ENCODE measurements at regions not wholly inside any gene's neighbourhood (a gene's known extent, or its start where the extent isn't known, plus 50 kb on each side); places are given as distances from the start of the nearest gene placed in this dataset.

DNA sequence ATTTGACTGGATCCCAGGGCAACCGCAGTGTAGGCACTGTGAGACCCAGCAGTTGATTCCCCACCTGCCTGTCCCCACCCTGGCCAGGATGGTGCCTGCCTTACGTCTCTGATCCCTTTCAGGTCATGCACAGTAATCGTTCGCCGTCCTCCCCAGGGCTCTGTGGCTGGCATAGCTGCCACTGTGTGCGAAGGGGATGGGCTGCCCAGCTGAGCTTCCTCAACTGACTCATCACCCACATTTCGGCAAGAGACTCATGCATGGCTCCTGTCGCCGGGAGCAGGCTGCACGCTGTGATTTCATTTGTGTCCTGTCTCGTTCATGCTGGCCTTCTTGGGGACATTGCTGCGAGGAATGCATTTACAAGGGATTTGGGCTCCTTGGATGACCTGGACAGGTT is 252.4 kb downstream of the KLF6 start:
- CTCF ChIA-PET: no interaction called here
- Histone ChIP-seq H3K36me3 (ENCODE audit: insufficient read depth, low read length, poor library complexity, severe bottlenecking) (no peaks in the 10 kb centered on the region), H3K27ac (ENCODE audit: low read depth, low read length, poor library complexity, severe bottlenecking) (no peak overlapping the region), H3K4me1 (ENCODE audit: insufficient read depth, low read length, poor library complexity, severe bottlenecking) (no peaks in the 10 kb centered on the region), H3K27me3 (replicated peaks; ENCODE audit: insufficient read depth, low read depth, low read length, poor library complexity) (no peaks in the 10 kb centered on the region), H3K4me3 (ENCODE audit: low read depth, low read length, poor library complexity, severe bottlenecking) (no peak overlapping the region), H3K9me3 (ENCODE audit: low read depth, low read length, poor library complexity, severe bottlenecking) (no peaks in the 10 kb centered on the region)
- no peak for TF ChIP-seq EZH2 (IDR thresholded peaks at IDR 0.05; ENCODE audit: borderline replicate concordance, low read depth, low read length, poor library complexity, severe bottlenecking)
- TF ChIP-seq, protein P1, sequence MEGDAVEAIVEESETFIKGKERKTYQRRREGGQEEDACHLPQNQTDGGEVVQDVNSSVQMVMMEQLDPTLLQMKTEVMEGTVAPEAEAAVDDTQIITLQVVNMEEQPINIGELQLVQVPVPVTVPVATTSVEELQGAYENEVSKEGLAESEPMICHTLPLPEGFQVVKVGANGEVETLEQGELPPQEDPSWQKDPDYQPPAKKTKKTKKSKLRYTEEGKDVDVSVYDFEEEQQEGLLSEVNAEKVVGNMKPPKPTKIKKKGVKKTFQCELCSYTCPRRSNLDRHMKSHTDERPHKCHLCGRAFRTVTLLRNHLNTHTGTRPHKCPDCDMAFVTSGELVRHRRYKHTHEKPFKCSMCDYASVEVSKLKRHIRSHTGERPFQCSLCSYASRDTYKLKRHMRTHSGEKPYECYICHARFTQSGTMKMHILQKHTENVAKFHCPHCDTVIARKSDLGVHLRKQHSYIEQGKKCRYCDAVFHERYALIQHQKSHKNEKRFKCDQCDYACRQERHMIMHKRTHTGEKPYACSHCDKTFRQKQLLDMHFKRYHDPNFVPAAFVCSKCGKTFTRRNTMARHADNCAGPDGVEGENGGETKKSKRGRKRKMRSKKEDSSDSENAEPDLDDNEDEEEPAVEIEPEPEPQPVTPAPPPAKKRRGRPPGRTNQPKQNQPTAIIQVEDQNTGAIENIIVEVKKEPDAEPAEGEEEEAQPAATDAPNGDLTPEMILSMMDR (conservative IDR thresholded peaks at IDR 0.05; ENCODE audit: low read depth, low read length): no peak
- POLR2A ChIA-PET (ENCODE audit: low non-redundant PET): no interaction called here
- no TSS peak for BruUV-seq (replicated peaks)
- intact Hi-C loops (cut with micrococcal nuclease; ENCODE audit: unreplicated experiment): no loop called here
- no peak for DNase-seq (ENCODE audit: low spot score)

DNA sequence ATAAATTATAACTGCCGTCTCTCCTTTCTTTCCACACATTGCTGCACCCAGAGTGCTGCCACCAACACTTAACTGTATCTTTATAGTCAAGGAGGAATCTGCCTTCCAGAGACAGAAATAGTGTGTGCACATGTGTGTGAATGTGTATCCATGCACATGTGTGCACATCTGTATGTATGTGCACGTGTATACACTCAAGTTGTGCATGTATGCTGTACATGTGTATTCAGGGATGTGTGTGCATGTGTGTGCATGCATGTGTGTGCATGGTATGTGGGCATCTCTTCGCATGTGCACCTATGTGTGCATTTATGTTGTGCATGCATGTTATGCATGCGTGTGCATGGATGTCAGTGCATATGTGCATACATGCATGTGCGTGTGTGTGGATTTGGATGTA is 253.3 kb downstream of the KLF6 start:
- no peak for DNase-seq (ENCODE audit: low spot score)
- no peaks in the 10 kb centered on the region for H3K27me3 ChIP-seq (replicated peaks; ENCODE audit: insufficient read depth, low read depth, low read length, poor library complexity)
- BruUV-seq (replicated peaks): no TSS peak
- ChIA-PET POLR2A (ENCODE audit: low non-redundant PET) (no interaction called here), CTCF (no interaction called here)
- no peaks in the 10 kb centered on the region for H3K9me3 ChIP-seq (ENCODE audit: low read depth, low read length, poor library complexity, severe bottlenecking)
- H3K4me1 ChIP-seq (ENCODE audit: insufficient read depth, low read length, poor library complexity, severe bottlenecking): no peaks in the 10 kb centered on the region
- intact Hi-C loops (cut with micrococcal nuclease; ENCODE audit: unreplicated experiment): no loop called here
- TF ChIP-seq EZH2 (IDR thresholded peaks at IDR 0.05; ENCODE audit: borderline replicate concordance, low read depth, low read length, poor library complexity, severe bottlenecking): no peak
- TF ChIP-seq, protein P1 (conservative IDR thresholded peaks at IDR 0.05; ENCODE audit: low read depth, low read length): no peak
- H3K4me3 ChIP-seq (ENCODE audit: low read depth, low read length, poor library complexity, severe bottlenecking): no peak overlapping the region
- H3K36me3 ChIP-seq (ENCODE audit: insufficient read depth, low read length, poor library complexity, severe bottlenecking): no peaks in the 10 kb centered on the region
- no peak overlapping the region for H3K27ac ChIP-seq (ENCODE audit: low read depth, low read length, poor library complexity, severe bottlenecking)

DNA sequence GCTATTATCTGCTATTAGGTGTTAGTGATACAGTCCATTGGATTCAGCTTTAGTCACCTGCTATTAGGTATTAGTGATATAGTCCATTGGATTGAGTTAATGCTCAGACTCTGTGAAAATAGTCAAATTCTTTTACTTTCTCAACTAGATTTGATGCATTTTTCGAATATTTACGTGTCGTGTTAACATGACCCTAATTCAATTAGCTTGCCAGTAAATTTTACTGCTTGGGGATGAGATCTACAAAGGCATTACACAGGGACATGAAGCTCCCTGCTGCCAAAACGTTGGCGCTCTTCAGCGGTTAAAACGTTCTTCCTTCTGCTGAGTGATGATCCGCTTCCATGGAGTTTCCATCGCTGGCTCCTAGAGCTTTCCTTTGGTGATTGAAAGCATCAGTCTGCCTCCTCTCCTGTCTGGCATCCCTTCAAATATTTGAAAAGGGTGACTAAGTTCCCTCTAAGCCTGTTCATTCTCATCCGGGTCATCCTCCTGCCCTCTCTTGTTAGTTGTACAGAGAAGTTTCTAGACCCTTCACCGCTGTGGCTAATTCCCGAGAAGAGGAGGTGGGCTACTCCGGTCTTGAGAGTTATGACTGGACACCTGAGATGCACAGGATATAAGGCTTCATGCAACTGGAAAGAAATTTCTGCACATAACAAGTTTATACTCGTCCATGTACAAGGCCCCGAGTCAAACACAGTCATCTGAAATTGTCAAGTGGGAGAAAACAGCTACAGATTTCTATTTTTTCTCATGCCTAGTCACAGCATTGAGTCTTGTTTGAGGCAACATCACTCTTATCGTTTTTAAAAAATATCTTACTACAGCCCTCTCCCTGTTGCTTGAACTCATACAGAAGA is 254.0 kb downstream of the KLF6 start:
- ChIA-PET POLR2A (ENCODE audit: low non-redundant PET) (no interaction called here), CTCF (no interaction called here)
- Histone ChIP-seq H3K27ac (ENCODE audit: low read depth, low read length, poor library complexity, severe bottlenecking) (no peak overlapping the region), H3K9me3 (ENCODE audit: low read depth, low read length, poor library complexity, severe bottlenecking) (no peaks in the 10 kb centered on the region), H3K36me3 (ENCODE audit: insufficient read depth, low read length, poor library complexity, severe bottlenecking) (no peaks in the 10 kb centered on the region), H3K27me3 (replicated peaks; ENCODE audit: insufficient read depth, low read depth, low read length, poor library complexity) (no peaks in the 10 kb centered on the region), H3K4me3 (ENCODE audit: low read depth, low read length, poor library complexity, severe bottlenecking) (no peak overlapping the region), H3K4me1 (ENCODE audit: insufficient read depth, low read length, poor library complexity, severe bottlenecking) (no peaks in the 10 kb centered on the region)
- DNase-seq (ENCODE audit: low spot score): no peak
- TF ChIP-seq EZH2 (IDR thresholded peaks at IDR 0.05; ENCODE audit: borderline replicate concordance, low read depth, low read length, poor library complexity, severe bottlenecking): no peak
- TF ChIP-seq, protein P1 (conservative IDR thresholded peaks at IDR 0.05; ENCODE audit: low read depth, low read length): no peak
- BruUV-seq (replicated peaks): no TSS peak
- intact Hi-C loops (cut with micrococcal nuclease; ENCODE audit: unreplicated experiment): no loop called here

All from A673 (cell line).